ENCODE measurements at regions not wholly inside any gene's neighbourhood (a gene's known extent, or its start where the extent isn't known, plus 50 kb on each side); places are given as distances from the start of the nearest gene placed in this dataset.

- DNase-seq = no peak
Measured at GRCh38 chr11:20311444-20311843, 52.1 kb upstream of the HTATIP2 start.

GRCh38 chr11:20310596-20311394 lies 52.7 kb upstream of the HTATIP2 start:
- DNase-seq = no peak

DNA sequence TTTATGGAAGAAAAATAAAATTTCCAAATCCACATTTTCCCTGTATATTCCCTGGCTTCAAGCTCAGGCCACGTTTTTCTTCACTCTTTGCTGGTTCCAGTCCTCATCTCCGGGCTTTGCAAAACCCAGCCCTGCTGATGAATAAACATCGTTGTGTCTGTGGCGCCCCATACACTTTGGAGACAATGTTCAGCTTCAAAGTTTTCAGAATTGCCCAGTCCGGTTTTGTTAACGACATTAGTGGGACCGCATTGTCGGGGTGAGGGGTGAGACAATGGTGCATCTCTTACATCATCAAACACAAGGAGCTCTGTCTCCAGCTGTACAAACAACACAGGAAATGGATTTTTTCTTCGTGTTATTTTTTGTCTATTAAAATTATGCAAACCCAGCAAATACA lies 53.4 kb upstream of the HTATIP2 start:
- no peak for DNase-seq

DNA sequence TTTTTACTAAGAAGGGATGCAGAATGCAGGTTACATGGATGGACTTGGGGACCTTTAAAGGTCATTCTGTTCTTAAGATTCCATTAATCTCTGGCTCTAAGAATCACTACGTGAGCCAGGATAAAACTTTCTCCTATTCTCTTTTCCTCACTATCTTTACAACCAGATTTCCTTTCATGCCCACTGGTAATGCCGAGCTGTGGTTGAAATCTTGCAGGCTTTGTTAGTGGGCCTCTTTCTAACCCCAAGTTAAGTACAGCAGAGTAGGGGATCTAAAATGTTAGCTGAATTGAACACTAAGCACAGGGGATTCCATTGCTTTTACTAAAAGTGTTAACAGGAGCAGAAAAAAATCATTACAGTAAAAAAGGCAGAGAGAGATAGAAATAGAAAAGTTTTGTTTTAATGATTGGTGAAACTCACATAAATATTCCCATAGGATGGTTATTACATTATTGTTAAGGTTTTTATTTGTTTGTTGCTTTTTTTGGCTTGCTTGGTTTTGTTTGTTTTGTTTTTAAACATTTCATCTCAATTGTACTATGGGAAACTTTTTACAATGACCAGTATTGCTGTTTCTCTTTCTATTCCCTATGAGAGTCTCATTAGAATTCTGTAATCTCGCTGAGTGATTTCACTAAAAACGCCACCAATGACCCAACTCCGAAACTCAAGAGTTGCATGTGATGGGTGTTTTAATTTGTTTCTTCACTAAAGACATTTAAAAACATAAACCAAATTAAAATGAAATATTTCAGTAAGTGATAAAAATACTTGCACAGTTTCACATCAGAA lies 54.1 kb upstream of the HTATIP2 start:
- DNase-seq = no peak

- DNase-seq = no peak
Measured at GRCh38 chr11:20308601-20309000, 54.9 kb upstream of the HTATIP2 start.

DNA sequence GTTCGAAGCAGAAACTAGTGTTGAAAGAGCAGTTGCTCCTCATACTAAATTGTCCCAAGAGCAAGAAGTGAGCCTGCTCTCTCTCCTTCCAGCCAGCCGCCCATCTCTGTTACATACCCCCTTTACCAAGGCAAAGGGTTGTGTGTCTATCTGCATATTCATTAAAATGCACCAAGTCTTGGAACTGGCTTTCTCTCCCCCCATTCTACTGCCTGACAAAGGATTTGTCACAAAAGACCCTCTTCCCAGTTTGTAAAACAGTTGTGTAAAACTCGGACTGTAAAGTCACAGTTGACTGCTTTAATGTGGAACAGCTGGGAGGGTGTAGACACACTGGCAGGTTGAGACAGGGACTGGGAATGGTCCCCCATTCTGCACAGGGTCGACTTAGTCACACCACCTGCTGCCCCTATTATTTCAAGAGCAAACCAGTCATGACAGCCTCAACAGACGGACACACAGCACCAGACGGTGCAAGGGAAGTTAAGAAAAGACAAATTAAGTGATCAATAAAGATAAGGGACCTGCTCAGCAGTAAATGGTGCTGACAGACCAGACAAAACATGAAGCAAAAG lies 60.0 kb upstream of the HTATIP2 start:
- no peak for DNase-seq

- DNase-seq = no peak
Measured at GRCh38 chr11:20293992-20294391, 69.5 kb upstream of the HTATIP2 start.

DNA sequence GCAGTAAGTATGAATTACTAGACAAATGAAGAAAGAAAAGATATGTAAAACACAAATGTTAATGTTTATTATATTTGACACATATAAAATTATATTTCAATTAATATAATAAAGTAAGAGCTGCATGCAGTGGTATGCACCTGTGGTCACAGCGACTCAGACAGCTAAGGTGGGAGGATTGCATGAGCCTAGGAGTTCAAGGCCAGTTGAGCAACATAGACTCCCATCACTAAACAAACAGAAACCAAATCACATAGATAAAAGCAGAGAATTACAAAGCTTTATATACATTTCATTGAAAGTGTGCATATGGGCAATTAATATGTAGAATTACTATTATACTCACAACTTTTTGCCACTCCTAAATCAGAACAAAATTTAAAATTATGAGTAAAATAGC lies 70.0 kb upstream of the HTATIP2 start:
- DNase-seq = no peak

DNA sequence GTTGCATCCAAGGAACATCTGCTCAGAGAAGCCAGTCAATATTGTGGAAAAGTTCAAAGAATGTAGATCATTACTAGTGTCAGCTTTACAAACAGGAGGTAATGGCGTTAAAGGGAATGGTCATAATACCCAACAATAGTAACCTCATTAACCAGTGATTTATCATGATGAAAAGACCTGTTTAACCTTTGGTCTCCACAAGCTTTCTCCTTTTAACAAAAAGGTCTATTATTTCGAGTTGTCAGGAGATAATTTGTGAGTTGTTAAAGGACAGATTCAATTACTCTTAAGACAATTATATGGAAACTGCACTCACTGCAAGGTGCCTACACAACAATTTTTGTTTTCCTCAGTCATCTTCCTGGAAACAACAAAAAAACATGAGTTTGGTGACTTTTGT lies 73.8 kb upstream of the HTATIP2 start:
- DNase-seq = no peak

DNA sequence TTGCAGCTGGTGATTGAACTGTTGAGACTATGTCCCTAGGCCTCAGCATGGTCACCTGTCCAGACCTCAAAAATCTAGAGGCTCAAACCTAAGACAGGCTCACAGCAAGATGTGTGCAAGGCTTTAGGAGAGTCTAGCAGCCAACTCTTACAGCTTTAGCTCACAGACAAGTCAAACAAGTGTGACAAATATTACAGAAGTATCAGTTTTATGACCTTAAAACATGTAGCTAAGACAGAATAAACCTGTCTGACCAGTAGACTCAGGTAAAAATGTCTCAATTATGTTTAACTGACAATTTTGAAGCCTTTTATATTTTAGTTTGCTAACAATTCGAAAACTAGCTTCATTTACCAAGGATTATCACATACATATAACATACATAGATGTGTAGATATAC lies 80.0 kb upstream of the HTATIP2 start:
- DNase-seq = no peak

- no peak for DNase-seq
Measured at GRCh38 chr11:20278727-20279126, 84.8 kb upstream of the HTATIP2 start.

DNA sequence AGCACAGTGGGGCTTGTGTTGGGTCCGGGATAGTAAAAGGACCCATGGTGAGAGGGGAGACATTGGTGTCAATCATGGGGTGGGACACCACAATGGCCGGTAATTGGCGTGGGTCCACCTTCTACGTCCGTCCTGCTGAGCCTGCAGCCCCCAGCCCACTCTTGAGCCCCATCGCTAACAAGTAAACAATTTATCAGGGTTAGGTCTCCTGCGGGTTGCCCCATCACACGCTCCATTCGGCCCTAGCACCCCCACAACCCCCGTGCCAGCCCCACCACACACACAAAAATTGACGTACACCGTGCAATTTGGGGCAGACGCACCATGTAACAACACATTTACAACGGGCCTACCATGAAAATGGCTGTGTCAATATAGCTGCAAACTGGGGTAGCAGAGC lies 86.5 kb upstream of the HTATIP2 start:
- DNase-seq = no peak

- DNase-seq = no peak
Measured at GRCh38 chr11:20275987-20276965, 87.2 kb upstream of the HTATIP2 start.

GRCh38 chr11:20274031-20274430 lies 89.5 kb upstream of the HTATIP2 start:
- peak; percentile 97 for DNase-seq

GRCh38 chr11:20261526-20261925 lies 101.3 kb upstream of the DBX1 start:
- DNase-seq = no peak

GRCh38 chr11:20260307-20260706 lies 100.0 kb upstream of the DBX1 start:
- DNase-seq = no peak

DNA sequence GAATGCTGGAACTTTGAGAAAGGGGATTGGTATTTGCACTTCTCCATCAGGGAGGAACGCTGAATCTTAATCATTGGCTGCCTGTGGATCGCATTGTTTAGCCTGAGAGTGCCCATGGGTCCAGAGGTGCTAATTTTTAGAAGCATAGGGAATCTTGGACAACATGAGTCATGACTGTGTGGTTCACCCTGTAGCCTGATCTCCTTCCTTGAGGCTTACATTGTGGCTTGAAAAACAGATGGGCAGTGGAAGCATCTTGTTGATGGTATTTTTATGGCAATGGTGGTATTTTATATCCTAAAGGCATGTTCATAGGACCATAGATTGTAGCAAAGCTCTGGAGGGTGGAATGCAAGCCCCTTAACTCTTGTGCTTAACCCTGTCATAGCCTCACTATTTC lies 99.2 kb upstream of the DBX1 start:
- no peak for DNase-seq

- DNase-seq = no peak
Measured at GRCh38 chr11:20258376-20258895, 98.2 kb upstream of the DBX1 start.

DNA sequence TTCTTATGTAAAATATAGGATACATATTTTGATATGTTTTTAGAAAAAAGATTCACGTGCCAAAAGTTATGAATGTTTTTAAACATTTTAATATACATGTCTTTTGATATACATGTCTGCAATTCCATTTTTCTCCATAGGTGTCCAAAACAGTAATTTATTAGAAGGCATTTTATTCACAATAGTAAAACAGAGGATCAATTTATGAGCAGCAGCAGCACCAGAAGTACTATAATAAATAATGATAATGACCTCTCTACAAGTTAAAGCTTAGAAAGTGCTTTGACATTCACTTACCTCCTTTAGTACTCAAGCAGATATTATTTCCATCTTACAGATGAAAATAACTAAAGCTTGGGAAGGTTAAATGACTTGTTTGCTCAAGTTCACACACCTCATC lies 96.7 kb upstream of the DBX1 start:
- DNase-seq = no peak

DNA sequence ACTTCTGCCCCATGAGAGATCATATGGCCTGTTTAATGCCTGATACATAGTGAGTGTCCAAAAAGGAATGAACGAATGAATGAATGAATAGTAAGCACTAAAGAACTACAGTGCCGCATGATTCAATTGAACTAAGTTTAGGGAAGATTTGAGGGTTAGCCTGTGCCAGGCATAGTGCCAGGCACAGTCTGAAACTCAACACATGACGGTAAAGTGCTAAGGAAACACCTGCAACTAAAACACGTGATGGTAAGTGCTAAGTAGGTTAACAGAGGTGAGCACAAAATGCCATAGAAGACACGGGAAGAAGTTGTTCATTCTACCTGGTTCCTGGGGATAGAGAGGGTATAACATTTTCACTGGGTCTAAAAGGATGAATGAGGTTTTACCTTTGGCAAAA lies 93.5 kb upstream of the DBX1 start:
- no peak for DNase-seq

- no peak for DNase-seq
Measured at GRCh38 chr11:20251496-20251895, 91.2 kb upstream of the DBX1 start.

DNA sequence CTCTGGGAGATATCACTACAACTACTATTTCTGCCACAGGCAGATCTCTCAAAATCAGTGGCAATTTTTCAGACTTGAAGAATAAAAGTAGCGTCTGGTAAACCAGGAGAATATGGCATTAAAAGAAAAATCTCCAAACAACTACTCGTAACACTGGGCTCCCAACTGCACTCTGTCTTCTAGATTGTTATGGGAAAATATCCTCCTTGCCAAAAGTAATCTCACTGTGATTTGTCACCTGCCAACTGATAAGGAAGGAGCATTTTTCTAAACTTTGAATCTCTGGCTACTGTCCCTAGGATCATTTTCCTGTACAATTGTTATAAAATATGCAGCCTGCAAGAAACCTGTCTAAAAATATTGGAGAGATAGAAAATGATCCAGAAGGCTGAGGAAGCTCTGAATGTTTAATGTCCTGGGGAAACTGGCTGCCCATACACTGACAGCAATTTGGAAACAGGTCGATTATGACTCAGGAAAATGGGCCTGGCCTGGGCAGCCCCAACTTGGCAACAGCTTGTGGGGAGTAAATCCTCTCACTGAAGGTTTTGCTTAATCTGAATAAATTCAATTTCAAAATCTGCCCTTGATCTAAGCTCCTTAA lies 90.5 kb upstream of the DBX1 start:
- no peak for DNase-seq
